Suppressor macrophage treated with lipopolysaccharide for 4 hours (primary cell): ENCODE measurements at regions not wholly inside any gene's neighbourhood (a gene's known extent, or its start where the extent isn't known, plus 50 kb on each side); places are given as distances from the start of the nearest gene placed in this dataset.

ENCODE experiments used
- DNase-seq: peaks from one replicate; pipeline ENCODE4 v3.0.0-alpha.2; 2020

- no peak for DNase-seq
These were observed 1544.0 kb downstream of the TECRL start for GRCh38 chr4:62865261-62865660.

- DNase-seq = no peak
These were observed 1559.6 kb downstream of the TECRL start for GRCh38 chr4:62849696-62850095.

- DNase-seq = no peak
These were observed 1573.6 kb downstream of the TECRL start for GRCh38 chr4:62835631-62836030.

GRCh38 chr4:62822306-62822705 is 1586.9 kb downstream of the TECRL start:
- DNase-seq = no peak

GRCh38 chr4:62816566-62816965 is 1592.7 kb downstream of the TECRL start:
- DNase-seq = no peak

GRCh38 chr4:62814510-62815047 is 1594.7 kb downstream of the TECRL start:
- peak; percentile 17 for DNase-seq

GRCh38 chr4:62806816-62807215 is 1602.4 kb downstream of the TECRL start:
- DNase-seq = no peak

- no peak for DNase-seq
These were observed 1603.9 kb downstream of the ADGRL3 start for GRCh38 chr4:62804075-62804474.

- DNase-seq = no peak
These were observed 1597.1 kb downstream of the ADGRL3 start for GRCh38 chr4:62797221-62797620.

GRCh38 chr4:62791386-62791785 is 1591.3 kb downstream of the ADGRL3 start:
- DNase-seq = no peak

- DNase-seq = no peak
These were observed 1571.9 kb downstream of the ADGRL3 start for GRCh38 chr4:62771983-62772557.

GRCh38 chr4:62740296-62740695 is 1540.2 kb downstream of the ADGRL3 start:
- no peak for DNase-seq

GRCh38 chr4:62717154-62717553 is 1517.0 kb downstream of the ADGRL3 start:
- no peak for DNase-seq

GRCh38 chr4:62711575-62711974 is 1511.4 kb downstream of the ADGRL3 start:
- DNase-seq = no peak

GRCh38 chr4:62709618-62710252 is 1509.6 kb downstream of the ADGRL3 start:
- DNase-seq = peak; percentile 64

- no peak for DNase-seq
These were observed 1506.3 kb downstream of the ADGRL3 start for GRCh38 chr4:62706423-62706822.

GRCh38 chr4:62683799-62684566 is 1483.9 kb downstream of the ADGRL3 start:
- DNase-seq = no peak

- DNase-seq = no peak
These were observed 1476.8 kb downstream of the ADGRL3 start for GRCh38 chr4:62676962-62677361.

GRCh38 chr4:62670514-62670913 is 1470.4 kb downstream of the ADGRL3 start:
- DNase-seq = no peak

- DNase-seq = no peak
These were observed 1461.7 kb downstream of the ADGRL3 start for GRCh38 chr4:62661821-62662220.

- no peak for DNase-seq
These were observed 1455.9 kb downstream of the ADGRL3 start for GRCh38 chr4:62656006-62656405.

GRCh38 chr4:62644372-62644771 is 1444.2 kb downstream of the ADGRL3 start:
- DNase-seq = peak; percentile 50

GRCh38 chr4:62640296-62640695 is 1440.2 kb downstream of the ADGRL3 start:
- no peak for DNase-seq

GRCh38 chr4:62627671-62628070 is 1427.5 kb downstream of the ADGRL3 start:
- DNase-seq = peak; percentile 62
